ENCODE measurements at regions not wholly inside any gene's neighbourhood (a gene's known extent, or its start where the extent isn't known, plus 50 kb on each side); places are given as distances from the start of the nearest gene placed in this dataset.
"Not testable (repeated sequence)": the region's sequence is repeated elsewhere in the genome, so short reads cannot be mapped to it uniquely, and the experiment has no call there.

- H3K4me3 ChIP-seq (ENCODE audit: low read length) = no peak overlapping the region
- H3K4me1 Mint-ChIP-seq = no peaks in the 10 kb centered on the region
- no peak overlapping the region for H3K4me3 Mint-ChIP-seq
- no peaks in the 10 kb centered on the region for H3K4me1 ChIP-seq (ENCODE audit: control insufficient read depth, insufficient read depth, low read length)
- no peaks in the 10 kb centered on the region for H3K9me3 Mint-ChIP-seq
- no peaks in the 10 kb centered on the region for H3K36me3 ChIP-seq (ENCODE audit: control insufficient read depth, insufficient read depth, low read length)
- DNase-seq (no peak), ATAC-seq (no peak)
- no peak for TF ChIP-seq CTCF (IDR thresholded peaks at IDR 0.05)
- H3K27me3 ChIP-seq (ENCODE audit: control insufficient read depth, insufficient read depth, low read length) = no peaks in the 10 kb centered on the region
- intact Hi-C loops (cut with micrococcal nuclease) = no loop called here
- no peaks in the 10 kb centered on the region for H3K9me3 ChIP-seq (ENCODE audit: control insufficient read depth, insufficient read depth, low read length)
- no peak overlapping the region for H3K27ac Mint-ChIP-seq
- H3K27me3 Mint-ChIP-seq (ENCODE audit: low read depth in 2 of 2) = peaks cover 2 to 15% of the 10 kb centered on the region in 2 donors
- H3K27ac ChIP-seq (ENCODE audit: low read length) = no peak overlapping the region
- 82% methylated on average over 1 of the region's 1 CpG for WGBS (ENCODE audit: insufficient coverage)
- no peaks in the 10 kb centered on the region for H3K36me3 Mint-ChIP-seq
These were observed 192.8 kb downstream of the CCNG2 start for GRCh38 chr4:77349796-77350195.

GRCh38 chr4:77352192-77352591 is 195.2 kb downstream of the CCNG2 start:
- no peak overlapping the region for H3K27ac ChIP-seq (ENCODE audit: low read length)
- no peaks in the 10 kb centered on the region for H3K9me3 ChIP-seq (ENCODE audit: control insufficient read depth, insufficient read depth, low read length)
- no peaks in the 10 kb centered on the region for H3K36me3 ChIP-seq (ENCODE audit: control insufficient read depth, insufficient read depth, low read length)
- H3K4me1 ChIP-seq (ENCODE audit: control insufficient read depth, insufficient read depth, low read length) = no peaks in the 10 kb centered on the region
- no peaks in the 10 kb centered on the region for H3K27me3 Mint-ChIP-seq (ENCODE audit: low read depth in 2 of 2)
- no peaks in the 10 kb centered on the region for H3K4me1 Mint-ChIP-seq
- no peak overlapping the region for H3K4me3 ChIP-seq (ENCODE audit: low read length)
- no peaks in the 10 kb centered on the region for H3K27me3 ChIP-seq (ENCODE audit: control insufficient read depth, insufficient read depth, low read length)
- H3K36me3 Mint-ChIP-seq = no peaks in the 10 kb centered on the region
- no peak overlapping the region for H3K4me3 Mint-ChIP-seq
- no peak overlapping the region for H3K27ac Mint-ChIP-seq
- no peak for TF ChIP-seq CTCF (IDR thresholded peaks at IDR 0.05)
- DNase-seq = no peak
- WGBS (ENCODE audit: insufficient coverage) = 100% methylated on average over 1 of the region's 1 CpG
- intact Hi-C loops (cut with micrococcal nuclease) = no loop called here
- no peak for ATAC-seq
- no peaks in the 10 kb centered on the region for H3K9me3 Mint-ChIP-seq

GRCh38 chr4:77353724-77354315 is 196.8 kb downstream of the CCNG2 start:
- H3K36me3 Mint-ChIP-seq; intact Hi-C loops (cut with micrococcal nuclease); H3K27me3 Mint-ChIP-seq (ENCODE audit: low read depth in 2 of 2); H3K4me3 Mint-ChIP-seq; H3K4me3 ChIP-seq (ENCODE audit: low read length); H3K27ac ChIP-seq (ENCODE audit: low read length); H3K4me1 Mint-ChIP-seq; H3K9me3 ChIP-seq (ENCODE audit: control insufficient read depth, insufficient read depth, low read length); H3K36me3 ChIP-seq (ENCODE audit: control insufficient read depth, insufficient read depth, low read length); H3K9me3 Mint-ChIP-seq; H3K27ac Mint-ChIP-seq; H3K4me1 ChIP-seq (ENCODE audit: control insufficient read depth, insufficient read depth, low read length); DNase-seq; H3K27me3 ChIP-seq (ENCODE audit: control insufficient read depth, insufficient read depth, low read length): not testable (repeated sequence)
- 70% methylated on average over 3 of the region's 5 CpGs for WGBS (ENCODE audit: insufficient coverage)
- peak in 1 of 3 donors; percentile 36 for ATAC-seq

- intact Hi-C loops (cut with micrococcal nuclease) = no loop called here
- Mint-ChIP-seq H3K27me3 (ENCODE audit: low read depth in 2 of 2) (no peaks in the 10 kb centered on the region), H3K36me3 (no peaks in the 10 kb centered on the region), H3K9me3 (no peaks in the 10 kb centered on the region), H3K27ac (no peak overlapping the region), H3K4me1 (no peaks in the 10 kb centered on the region), H3K4me3 (no peak overlapping the region)
- H3K9me3 ChIP-seq (ENCODE audit: control insufficient read depth, insufficient read depth, low read length) = no peaks in the 10 kb centered on the region
- ATAC-seq = peak in 1 of 3 donors; percentile 30
- TF ChIP-seq CTCF (IDR thresholded peaks at IDR 0.05) = no peak
- no peaks in the 10 kb centered on the region for H3K27me3 ChIP-seq (ENCODE audit: control insufficient read depth, insufficient read depth, low read length)
- H3K4me3 ChIP-seq (ENCODE audit: low read length) = no peak overlapping the region
- no peaks in the 10 kb centered on the region for H3K36me3 ChIP-seq (ENCODE audit: control insufficient read depth, insufficient read depth, low read length)
- no peaks in the 10 kb centered on the region for H3K4me1 ChIP-seq (ENCODE audit: control insufficient read depth, insufficient read depth, low read length)
- H3K27ac ChIP-seq (ENCODE audit: low read length) = no peak overlapping the region
- WGBS (ENCODE audit: insufficient coverage) = 14% methylated on average over 1 of the region's 1 CpG
- no peak for DNase-seq
These were observed 197.5 kb downstream of the CCNG2 start for GRCh38 chr4:77354550-77354949.

All from natural killer cell (primary cell).